Left ventricle myocardium superior (tissue), 1 donor: ENCODE measurements at regions not wholly inside any gene's neighbourhood (a gene's known extent, or its start where the extent isn't known, plus 50 kb on each side); places are given as distances from the start of the nearest gene placed in this dataset.

Experiments
- ATAC-seq: fragments of 200-7000 bp; cut with Tn5 transposase; one replicate; pipeline ENCODE4 v1.9.1; 2020; ENCODE audit warnings: mild to moderate bottlenecking, moderate library complexity
- DNase-seq: peaks from one replicate; pipeline ENCODE4 v3.0.0-alpha.2; 2020
- intact Hi-C: fragments of 100-400 bp; cut with micrococcal nuclease; formaldehyde crosslinking; loops from one replicate; pipeline ENCODE4 v1.11.0; 2022
- donor health status: DM: no; HTN: yes; CAD: no; lungs with severe emphysema.

GRCh38 chr6:153214436-153214835, 83.4 kb upstream of the RGS17 start:
- ATAC-seq (peak; percentile 29), DNase-seq (no peak)
- intact Hi-C loops, result no loop called here

DNA sequence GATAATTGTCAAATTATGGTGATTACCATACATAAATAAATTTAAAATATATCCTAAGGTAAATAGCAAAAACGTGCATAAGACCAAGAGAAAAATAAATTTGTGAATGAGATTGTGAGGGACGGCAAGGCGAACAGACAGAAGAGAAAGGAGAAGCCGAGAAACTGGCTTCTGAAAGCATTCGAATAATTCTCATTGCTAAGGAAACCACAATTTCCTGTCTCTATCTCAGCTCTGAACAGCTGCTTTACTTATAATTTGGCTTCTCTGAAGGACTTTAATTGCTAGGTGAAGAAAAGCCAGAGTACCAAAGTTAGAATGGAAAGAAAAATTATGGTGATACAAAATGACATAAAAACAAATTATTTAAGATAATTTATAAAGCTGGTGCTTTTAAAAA, 79.0 kb upstream of the RGS17 start:
- ATAC-seq (peak; percentile 47), DNase-seq (no peak)
- intact Hi-C loops, result no loop called here

DNA sequence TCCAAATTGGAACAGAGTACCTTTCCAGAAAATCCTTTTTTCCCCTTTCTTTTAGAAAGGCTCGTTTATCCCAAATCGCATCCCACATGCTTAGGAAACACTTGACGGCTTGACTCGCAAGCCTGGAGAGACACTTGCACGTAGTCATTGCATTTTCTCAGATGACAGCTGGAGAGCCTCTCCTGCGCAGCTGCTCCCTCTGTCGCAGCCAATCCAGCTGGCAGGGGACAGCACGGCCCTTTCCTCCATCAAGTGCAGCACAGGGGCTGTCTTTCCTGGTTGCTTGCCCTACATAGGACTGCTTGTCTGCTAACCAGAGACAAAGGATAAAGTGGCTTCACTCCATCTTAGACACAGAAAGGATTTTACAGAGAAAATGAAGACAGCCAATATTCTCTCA, 77.6 kb upstream of the RGS17 start:
- DNase-seq, result peak; percentile 53
- intact Hi-C loops, result no loop called here
- peak; percentile 93 for ATAC-seq

DNA sequence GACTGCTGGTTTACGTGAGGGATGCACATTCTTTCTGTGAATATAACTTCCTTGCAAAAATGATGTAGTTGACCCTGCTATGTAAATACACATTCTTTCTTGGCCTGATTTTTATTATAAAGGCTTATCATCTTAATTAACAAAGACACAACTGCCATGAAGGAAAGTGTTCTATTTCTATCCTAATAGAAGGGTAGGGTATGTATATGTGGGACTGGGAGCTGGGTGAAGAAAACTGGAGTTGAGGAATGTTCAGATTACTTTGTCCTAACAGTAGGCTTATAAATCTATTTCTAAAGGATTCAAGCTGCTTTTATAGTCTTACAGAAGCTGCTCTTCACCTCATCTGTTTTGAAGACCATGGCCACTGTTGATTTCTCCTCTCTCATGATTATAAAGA, 76.5 kb upstream of the RGS17 start:
- ATAC-seq (no peak), DNase-seq (no peak)
- intact Hi-C loops, result no loop called here

GRCh38 chr6:153207006-153207405, 75.9 kb upstream of the RGS17 start:
- no peak for ATAC-seq
- intact Hi-C loops, result no loop called here
- DNase-seq, result no peak

GRCh38 chr6:153192943-153193885, 62.1 kb upstream of the RGS17 start:
- ATAC-seq (no peak), DNase-seq (no peak)
- intact Hi-C loops, result no loop called here

GRCh38 chr6:153183925-153184324, 52.8 kb upstream of the RGS17 start:
- DNase-seq (no peak), ATAC-seq (no peak)
- intact Hi-C loops, result no loop called here
